ENCODE measurements at regions not wholly inside any gene's neighbourhood (a gene's known extent, or its start where the extent isn't known, plus 50 kb on each side); places are given as distances from the start of the nearest gene placed in this dataset.
"Not testable (repeated sequence)": the region's sequence is repeated elsewhere in the genome, so short reads cannot be mapped to it uniquely, and the experiment has no call there.

DNA sequence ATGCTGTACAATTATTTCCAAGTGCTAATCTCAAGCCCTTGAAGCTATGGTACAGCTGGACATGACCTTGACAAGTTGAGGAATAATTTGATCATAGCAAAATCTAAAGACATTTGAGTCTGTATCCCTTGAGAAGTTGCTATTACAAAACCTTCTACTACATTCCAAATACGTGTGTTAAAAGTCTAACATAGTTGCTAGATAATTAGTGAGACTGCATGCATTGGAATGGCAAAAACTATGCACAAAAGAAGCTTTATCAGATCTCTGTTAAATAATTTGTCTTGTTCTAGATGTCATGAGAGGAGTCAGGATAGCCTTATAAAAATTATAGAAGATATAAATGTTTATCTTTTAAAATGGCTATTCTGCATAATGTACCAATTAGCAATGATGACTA is 127.8 kb downstream of the GJA1 start:
- Histone ChIP-seq H3K9ac (ENCODE audit: low read depth, low read length, poor library complexity, severe bottlenecking) (no peak overlapping the region), H3K4me3 (ENCODE audit: low read length, poor library complexity, severe bottlenecking) (no peak overlapping the region), H2AFZ (ENCODE audit: low read length) (no peak overlapping the region), H3K79me2 (ENCODE audit: insufficient read depth, low read length) (no peaks in the 10 kb centered on the region), H3F3A (ENCODE audit: low read depth) (no peaks in the 10 kb centered on the region), H3K36me3 (ENCODE audit: insufficient read depth, low read length) (no peaks in the 10 kb centered on the region), H3K9me3 (ENCODE audit: insufficient read depth, low read depth, low read length) (no peaks in the 10 kb centered on the region), H3K4me1 (ENCODE audit: insufficient read depth, low read length, poor library complexity, severe bottlenecking) (no peaks in the 10 kb centered on the region), H3K4me2 (ENCODE audit: low read depth, low read length, poor library complexity, severe bottlenecking) (no peak overlapping the region), H3K27me3 (ENCODE audit: insufficient read depth, low read length, poor library complexity, severe bottlenecking) (no peaks in the 10 kb centered on the region), H4K20me1 (ENCODE audit: insufficient read depth, low read length, poor library complexity, severe bottlenecking) (no peaks in the 10 kb centered on the region), H3K9me2 (replicated peaks; ENCODE audit: low read depth, low read length) (no peaks in the 10 kb centered on the region)
- TF ChIP-seq, protein P1, sequence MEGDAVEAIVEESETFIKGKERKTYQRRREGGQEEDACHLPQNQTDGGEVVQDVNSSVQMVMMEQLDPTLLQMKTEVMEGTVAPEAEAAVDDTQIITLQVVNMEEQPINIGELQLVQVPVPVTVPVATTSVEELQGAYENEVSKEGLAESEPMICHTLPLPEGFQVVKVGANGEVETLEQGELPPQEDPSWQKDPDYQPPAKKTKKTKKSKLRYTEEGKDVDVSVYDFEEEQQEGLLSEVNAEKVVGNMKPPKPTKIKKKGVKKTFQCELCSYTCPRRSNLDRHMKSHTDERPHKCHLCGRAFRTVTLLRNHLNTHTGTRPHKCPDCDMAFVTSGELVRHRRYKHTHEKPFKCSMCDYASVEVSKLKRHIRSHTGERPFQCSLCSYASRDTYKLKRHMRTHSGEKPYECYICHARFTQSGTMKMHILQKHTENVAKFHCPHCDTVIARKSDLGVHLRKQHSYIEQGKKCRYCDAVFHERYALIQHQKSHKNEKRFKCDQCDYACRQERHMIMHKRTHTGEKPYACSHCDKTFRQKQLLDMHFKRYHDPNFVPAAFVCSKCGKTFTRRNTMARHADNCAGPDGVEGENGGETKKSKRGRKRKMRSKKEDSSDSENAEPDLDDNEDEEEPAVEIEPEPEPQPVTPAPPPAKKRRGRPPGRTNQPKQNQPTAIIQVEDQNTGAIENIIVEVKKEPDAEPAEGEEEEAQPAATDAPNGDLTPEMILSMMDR (conservative IDR thresholded peaks at IDR 0.05; ENCODE audit: low read length): no peak
- TF ChIP-seq EZH2phosphoT487 (IDR thresholded peaks at IDR 0.05; ENCODE audit: borderline replicate concordance): no peak

- H3K27me3 ChIP-seq (ENCODE audit: insufficient read depth, low read length, poor library complexity, severe bottlenecking); H3K9me2 ChIP-seq (replicated peaks; ENCODE audit: low read depth, low read length); H3K36me3 ChIP-seq (ENCODE audit: insufficient read depth, low read length); H3K9me3 ChIP-seq (ENCODE audit: insufficient read depth, low read depth, low read length); H3K9ac ChIP-seq (ENCODE audit: low read depth, low read length, poor library complexity, severe bottlenecking); H3K4me3 ChIP-seq (ENCODE audit: low read length, poor library complexity, severe bottlenecking); H4K20me1 ChIP-seq (ENCODE audit: insufficient read depth, low read length, poor library complexity, severe bottlenecking); H3F3A ChIP-seq (ENCODE audit: low read depth); H3K4me2 ChIP-seq (ENCODE audit: low read depth, low read length, poor library complexity, severe bottlenecking); H3K79me2 ChIP-seq (ENCODE audit: insufficient read depth, low read length); H2AFZ ChIP-seq (ENCODE audit: low read length); H3K4me1 ChIP-seq (ENCODE audit: insufficient read depth, low read length, poor library complexity, severe bottlenecking): not testable (repeated sequence)
Measured at GRCh38 chr6:121564529-121564928, 129.1 kb downstream of the GJA1 start.

DNA sequence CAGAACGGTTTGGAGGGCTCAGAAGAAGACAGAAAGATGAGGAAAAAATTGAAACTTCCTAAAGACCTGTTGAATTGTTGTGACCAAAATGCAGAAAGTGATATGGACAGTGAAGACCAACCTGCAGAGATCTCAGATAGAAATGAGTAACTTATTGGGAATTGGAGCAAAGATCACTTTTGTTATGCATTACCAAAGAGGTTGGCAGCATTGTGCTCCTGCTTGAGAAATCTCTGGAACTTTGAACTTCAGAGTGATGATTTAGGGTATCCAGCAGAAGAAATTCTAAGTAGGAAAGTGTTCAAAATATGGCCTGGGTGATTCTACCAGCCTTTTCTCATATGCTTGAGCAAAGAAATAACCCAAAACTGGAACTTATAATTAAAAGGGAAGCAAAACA is 136.0 kb downstream of the GJA1 start:
- Histone ChIP-seq H3K4me2 (ENCODE audit: low read depth, low read length, poor library complexity, severe bottlenecking) (no peak overlapping the region), H4K20me1 (ENCODE audit: insufficient read depth, low read length, poor library complexity, severe bottlenecking) (no peaks in the 10 kb centered on the region), H3K27me3 (ENCODE audit: insufficient read depth, low read length, poor library complexity, severe bottlenecking) (no peaks in the 10 kb centered on the region), H3K79me2 (ENCODE audit: insufficient read depth, low read length) (no peaks in the 10 kb centered on the region), H3K9ac (ENCODE audit: low read depth, low read length, poor library complexity, severe bottlenecking) (no peak overlapping the region), H3F3A (ENCODE audit: low read depth) (no peaks in the 10 kb centered on the region), H3K4me1 (ENCODE audit: insufficient read depth, low read length, poor library complexity, severe bottlenecking) (peaks cover 7% of the 10 kb centered on the region), H3K4me3 (ENCODE audit: low read length, poor library complexity, severe bottlenecking) (no peak overlapping the region), H3K9me3 (ENCODE audit: insufficient read depth, low read depth, low read length) (no peaks in the 10 kb centered on the region; the same call in 1 of the 2 replicates), H2AFZ (ENCODE audit: low read length) (no peak overlapping the region), H3K36me3 (ENCODE audit: insufficient read depth, low read length) (no peaks in the 10 kb centered on the region), H3K9me2 (replicated peaks; ENCODE audit: low read depth, low read length) (no peaks in the 10 kb centered on the region)
- no peak for TF ChIP-seq EZH2phosphoT487 (IDR thresholded peaks at IDR 0.05; ENCODE audit: borderline replicate concordance)
- TF ChIP-seq, protein P1 (conservative IDR thresholded peaks at IDR 0.05; ENCODE audit: low read length): no peak

GRCh38 chr6:121573481-121573880 is 138.0 kb downstream of the GJA1 start:
- no peak overlapping the region for H3K4me3 ChIP-seq (ENCODE audit: low read length, poor library complexity, severe bottlenecking)
- H3K27me3 ChIP-seq (ENCODE audit: insufficient read depth, low read length, poor library complexity, severe bottlenecking): no peaks in the 10 kb centered on the region
- H3K9me3 ChIP-seq (ENCODE audit: insufficient read depth, low read depth, low read length): no peaks in the 10 kb centered on the region; the same call in 1 of the 2 replicates
- H2AFZ ChIP-seq (ENCODE audit: low read length): peak overlapping the region; percentile 79
- no peaks in the 10 kb centered on the region for H3K36me3 ChIP-seq (ENCODE audit: insufficient read depth, low read length)
- no peaks in the 10 kb centered on the region for H3F3A ChIP-seq (ENCODE audit: low read depth)
- no peaks in the 10 kb centered on the region for H3K9me2 ChIP-seq (replicated peaks; ENCODE audit: low read depth, low read length)
- no peaks in the 10 kb centered on the region for H3K79me2 ChIP-seq (ENCODE audit: insufficient read depth, low read length)
- H3K9ac ChIP-seq (ENCODE audit: low read depth, low read length, poor library complexity, severe bottlenecking): no peak overlapping the region
- H3K4me1 ChIP-seq (ENCODE audit: insufficient read depth, low read length, poor library complexity, severe bottlenecking): peaks cover 7% of the 10 kb centered on the region
- no peaks in the 10 kb centered on the region for H4K20me1 ChIP-seq (ENCODE audit: insufficient read depth, low read length, poor library complexity, severe bottlenecking)
- no peak for TF ChIP-seq EZH2phosphoT487 (IDR thresholded peaks at IDR 0.05; ENCODE audit: borderline replicate concordance)
- TF ChIP-seq, protein P1 (conservative IDR thresholded peaks at IDR 0.05; ENCODE audit: low read length): no peak
- H3K4me2 ChIP-seq (ENCODE audit: low read depth, low read length, poor library complexity, severe bottlenecking): peak overlapping the region; percentile 15

All from Loucy (cell line).